Pancreas (tissue), 10 donors: ENCODE measurements at regions not wholly inside any gene's neighbourhood (a gene's known extent, or its start where the extent isn't known, plus 50 kb on each side); places are given as distances from the start of the nearest gene placed in this dataset.

Source experiments
- ATAC-seq, 4 donors: fragments of 200-7000 bp; cut with Tn5 transposase; one replicate each; pipeline versions ENCODE4 v1.8.0 to v1.9.1; 2020; ENCODE audit warnings: mild to moderate bottlenecking in 4 of 4, moderate library complexity in 4 of 4
- DNase-seq, 6 donors: peaks; one replicate each; pipeline ENCODE4 v3.0.0-alpha.2; 2020
- FAIRE-seq: peaks from 2 replicates; lab custom pipeline; 2012; peaks lifted over from hg19 to GRCh38; lab: Jason Lieb, UNC
- H3K27ac ChIP-seq, 4 donors: fragments of 200-600 bp; sonication (generic); 1 replicate in 3 of 4; 2 replicates in 1 of 4; pipeline versions ENCODE4 v1.5.0 to v1.8.0; 2020
- H3K27me3 ChIP-seq, 4 donors: fragments of 200-600 bp; one replicate each; pipeline ENCODE4 v1.8.0; 2021
- H3K36me3 ChIP-seq, 3 donors: fragments of 200-600 bp; sonication (generic) in 1 of 3; one replicate each; pipeline versions ENCODE4 v1.5.0 to v1.8.0; 2020 to 2021
- H3K4me1 ChIP-seq, 3 donors: fragments of 200-600 bp; one replicate each; pipeline ENCODE4 v1.8.0; 2021
- H3K4me3 ChIP-seq, 4 donors: fragments of 200-600 bp; sonication (generic) in 2 of 4; one replicate each; pipeline versions ENCODE4 v1.5.0 to v1.8.0; 2020 to 2021
- H3K9me3 ChIP-seq, 4 donors: fragments of 200-600 bp; one replicate each; pipeline ENCODE4 v1.8.0; 2021
- CTCF ChIP-seq, 4 donors: fragments of 200-600 bp; sonication (generic) in 3 of 4; IDR thresholded peaks; one replicate each; pipeline versions ENCODE4 v1.5.0 to v1.8.0; 2021; ENCODE audit warnings: antibody characterized with exemption in 4 of 4
- WGBS, 2 donors: extraction: QIAGEN DNeasy Blood & Tissue Kit; methylation state at CpG; one replicate each; pipeline ENCODE4 v1.1.7; 2013; 5-methylcytosine and 5-hydroxymethylcytosine counted together
- intact Hi-C, 3 donors: fragments of 100-400 bp; cut with DNase I; formaldehyde crosslinking; loops; one replicate each; pipeline versions ENCODE4 v1.11.1 to v1.14.2; 2022
- donor health status: healthy with polysubstance abuse.
- donor health status: DM: no; HTN: no; CAD: no; lungs with moderate emphysema.
- donor health status: DM: no; HTN: no; CAD: no.
- donor health status: control.
- donor health status: control.
- donor health status: Bipolar disorder and iron deficiency.
- donor health status: DM: yes; HTN: yes; CAD: no.
- donor health status: DM: no; HTN: no; CAD: no.
- donor health status: DM: no; HTN: no; CAD: no.
- donor health status: DM: yes; HTN: yes; CAD: no.

GRCh38 chr10:128632694-128633093, 506.5 kb upstream of the MKI67 start:
- Histone ChIP-seq H3K27me3 (peaks cover 0 to 14% (median 0%) of the 10 kb centered on the region in 4 donors), H3K4me3 (no peak overlapping the region), H3K27ac (no peak overlapping the region), H3K36me3 (no peaks in the 10 kb centered on the region), H3K4me1 (no peaks in the 10 kb centered on the region), H3K9me3 (no peaks in the 10 kb centered on the region)
- no peak for DNase-seq
- TF ChIP-seq CTCF (IDR thresholded peaks at IDR 0.05) = no peak
- ATAC-seq = no peak
- intact Hi-C loops = no loop called here
- WGBS, 2 donors = 78 to 91% methylated on average over 7 of the region's 7 CpGs
- FAIRE-seq = no peak

- no peak overlapping the region for H3K4me3 ChIP-seq
- no peaks in the 10 kb centered on the region for H3K9me3 ChIP-seq
- H3K4me1 ChIP-seq = no peaks in the 10 kb centered on the region
- no peaks in the 10 kb centered on the region for H3K36me3 ChIP-seq
- no peak overlapping the region for H3K27ac ChIP-seq
- peaks cover 0 to 14% (median 2%) of the 10 kb centered on the region in 4 donors for H3K27me3 ChIP-seq
- intact Hi-C loops = no loop called here
- WGBS, 2 donors = 43 to 48% methylated on average over 6 of the region's 6 CpGs
- TF ChIP-seq CTCF (IDR thresholded peaks at IDR 0.05) = no peak
- ATAC-seq (no peak), DNase-seq (no peak), FAIRE-seq (no peak)
These were observed 507.8 kb upstream of the MKI67 start for GRCh38 chr10:128633864-128634540.

- FAIRE-seq (no peak), ATAC-seq (no peak)
These were observed 515.8 kb upstream of the MKI67 start for GRCh38 chr10:128642023-128642422.

GRCh38 chr10:128642502-128642901, 516.3 kb upstream of the MKI67 start:
- 57 to 67% methylated on average over 2 of the region's 2 CpGs for WGBS, 2 donors
- no peak for ATAC-seq

More at GRCh38 chr10:128642023-128642422, 515.8 kb upstream of the MKI67 start:
- Histone ChIP-seq H3K9me3 (no peaks in the 10 kb centered on the region), H3K27ac (no peak overlapping the region), H3K36me3 (no peaks in the 10 kb centered on the region), H3K4me3 (no peak overlapping the region), H3K27me3 (peaks cover 0 to 3% (median 0%) of the 10 kb centered on the region in 4 donors), H3K4me1 (no peaks in the 10 kb centered on the region)
- WGBS, 2 donors = 43 to 74% methylated on average over 4 of the region's 4 CpGs
- intact Hi-C loops = no loop called here
- no peak for DNase-seq
- no peak for TF ChIP-seq CTCF (IDR thresholded peaks at IDR 0.05)

More at GRCh38 chr10:128642502-128642901, 516.3 kb upstream of the MKI67 start:
- Histone ChIP-seq H3K4me3 (no peak overlapping the region), H3K9me3 (no peaks in the 10 kb centered on the region), H3K27ac (no peak overlapping the region), H3K27me3 (peaks cover 0 to 4% (median 2%) of the 10 kb centered on the region in 4 donors), H3K4me1 (no peaks in the 10 kb centered on the region), H3K36me3 (no peaks in the 10 kb centered on the region)
- FAIRE-seq (no peak), DNase-seq (no peak)
- TF ChIP-seq CTCF (IDR thresholded peaks at IDR 0.05) = no peak
- intact Hi-C loops = no loop called here
